ENCODE measurements at regions not wholly inside any gene's neighbourhood (a gene's known extent, or its start where the extent isn't known, plus 50 kb on each side); places are given as distances from the start of the nearest gene placed in this dataset.

DNA sequence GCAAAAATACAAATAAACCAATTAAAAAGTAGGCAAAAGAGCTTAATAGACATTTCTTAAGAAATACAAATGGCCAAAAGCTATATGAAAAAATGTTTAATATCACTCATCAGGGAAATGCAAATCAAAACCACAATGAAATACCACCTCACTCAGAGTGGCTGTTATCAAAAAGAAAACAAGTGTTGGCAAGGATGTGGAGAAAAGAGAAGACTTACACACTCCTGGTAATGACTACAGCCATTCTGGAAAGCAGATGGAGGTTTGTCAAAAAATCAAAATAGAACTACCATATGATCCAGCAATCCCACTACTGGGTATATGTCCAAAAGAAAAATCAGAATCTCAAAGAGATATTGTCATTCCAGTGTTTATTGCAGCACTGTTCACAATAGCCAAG lies 223.5 kb upstream of the SLC10A2 start:
- TF ChIP-seq EZH2 (IDR thresholded peaks at IDR 0.05; ENCODE audit: low read length, unreplicated experiment): no peak
- TF ChIP-seq, protein P1, sequence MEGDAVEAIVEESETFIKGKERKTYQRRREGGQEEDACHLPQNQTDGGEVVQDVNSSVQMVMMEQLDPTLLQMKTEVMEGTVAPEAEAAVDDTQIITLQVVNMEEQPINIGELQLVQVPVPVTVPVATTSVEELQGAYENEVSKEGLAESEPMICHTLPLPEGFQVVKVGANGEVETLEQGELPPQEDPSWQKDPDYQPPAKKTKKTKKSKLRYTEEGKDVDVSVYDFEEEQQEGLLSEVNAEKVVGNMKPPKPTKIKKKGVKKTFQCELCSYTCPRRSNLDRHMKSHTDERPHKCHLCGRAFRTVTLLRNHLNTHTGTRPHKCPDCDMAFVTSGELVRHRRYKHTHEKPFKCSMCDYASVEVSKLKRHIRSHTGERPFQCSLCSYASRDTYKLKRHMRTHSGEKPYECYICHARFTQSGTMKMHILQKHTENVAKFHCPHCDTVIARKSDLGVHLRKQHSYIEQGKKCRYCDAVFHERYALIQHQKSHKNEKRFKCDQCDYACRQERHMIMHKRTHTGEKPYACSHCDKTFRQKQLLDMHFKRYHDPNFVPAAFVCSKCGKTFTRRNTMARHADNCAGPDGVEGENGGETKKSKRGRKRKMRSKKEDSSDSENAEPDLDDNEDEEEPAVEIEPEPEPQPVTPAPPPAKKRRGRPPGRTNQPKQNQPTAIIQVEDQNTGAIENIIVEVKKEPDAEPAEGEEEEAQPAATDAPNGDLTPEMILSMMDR (conservative IDR thresholded peaks at IDR 0.05; ENCODE audit: low read depth, low read length): no peak
